KMS-11 (cell line): ENCODE measurements at regions not wholly inside any gene's neighbourhood (a gene's known extent, or its start where the extent isn't known, plus 50 kb on each side); places are given as distances from the start of the nearest gene placed in this dataset.

Experiments used
- H2AFZ ChIP-seq: fragments of 200-600 bp; sonication (generic); 2 replicates; pipeline ENCODE4 v1.6.1; 2016; ENCODE audit warnings: antibody characterized with exemption, mixed run types, low read depth
- H3K27ac ChIP-seq: fragments of 200-600 bp; sonication (generic); 2 replicates; pipeline ENCODE4 v1.6.1; 2016; ENCODE audit warnings: mild to moderate bottlenecking, mixed run types
- H3K27me3 ChIP-seq: fragments of 200-600 bp; sonication (generic); 2 replicates; pipeline ENCODE4 v1.6.1; 2017; ENCODE audit warnings: mild to moderate bottlenecking, low read depth, mixed run types, moderate library complexity; ENCODE audit not compliant: insufficient read depth
- H3K36me3 ChIP-seq: fragments of 200-600 bp; sonication (generic); 2 replicates; pipeline ENCODE4 v1.6.1; 2017; ENCODE audit warnings: mild to moderate bottlenecking, mixed run types; ENCODE audit not compliant: insufficient read depth
- H3K4me1 ChIP-seq: fragments of 200-600 bp; sonication (generic); 2 replicates; pipeline ENCODE4 v1.6.1; 2016; ENCODE audit warnings: mild to moderate bottlenecking, low read depth, mixed run types; ENCODE audit not compliant: poor library complexity, severe bottlenecking
- H3K4me2 ChIP-seq: fragments of 200-600 bp; sonication (generic); 2 replicates; pipeline ENCODE4 v1.7.0; 2016; ENCODE audit warnings: mild to moderate bottlenecking, mixed run types
- H3K4me3 ChIP-seq: fragments of 200-600 bp; sonication (generic); IDR thresholded peaks from 2 replicates; pipeline ENCODE4 v1.6.1; 2017; ENCODE audit warnings: low read depth, low read length, mixed read lengths; ENCODE audit not compliant: insufficient read depth
- H3K79me2 ChIP-seq: fragments of 200-600 bp; sonication (generic); 2 replicates; pipeline ENCODE4 v1.6.1; 2016; ENCODE audit warnings: low read depth, mixed run types; ENCODE audit not compliant: insufficient read depth
- H3K9ac ChIP-seq: fragments of 200-600 bp; sonication (generic); 2 replicates; pipeline ENCODE4 v1.6.1; 2016; ENCODE audit warnings: mild to moderate bottlenecking, mixed run types
- H4K20me1 ChIP-seq: fragments of 200-600 bp; sonication (generic); 2 replicates; pipeline ENCODE4 v1.6.1; 2016; ENCODE audit warnings: mild to moderate bottlenecking, mixed run types; ENCODE audit not compliant: insufficient read depth
- CTCF ChIP-seq: fragments of 200-600 bp; sonication (generic); conservative IDR thresholded peaks from 2 replicates; pipeline ENCODE4 v1.6.1; 2017; ENCODE audit warnings: low read depth, mild to moderate bottlenecking, antibody characterized with exemption, low read length, moderate library complexity, mixed read lengths

GRCh38 chr2:144279165-144279564 lies 240.8 kb downstream of the ZEB2 start:
- H3K27ac ChIP-seq = no peak overlapping the region
- no peaks in the 10 kb centered on the region for H4K20me1 ChIP-seq
- no peaks in the 10 kb centered on the region for H3K36me3 ChIP-seq
- no peak overlapping the region for H3K4me2 ChIP-seq
- TF ChIP-seq CTCF = no peak
- H3K9ac ChIP-seq = no peak overlapping the region
- no peak overlapping the region for H2AFZ ChIP-seq
- H3K27me3 ChIP-seq = no peaks in the 10 kb centered on the region
- no peaks in the 10 kb centered on the region for H3K4me1 ChIP-seq
- no peak overlapping the region for H3K4me3 ChIP-seq
- no peaks in the 10 kb centered on the region for H3K79me2 ChIP-seq

GRCh38 chr2:144277622-144278354 lies 242.1 kb downstream of the ZEB2 start:
- Histone ChIP-seq H3K79me2 (no peaks in the 10 kb centered on the region), H3K9ac (no peak overlapping the region), H3K4me3 (no peak overlapping the region), H3K27ac (no peak overlapping the region), H3K36me3 (no peaks in the 10 kb centered on the region), H4K20me1 (no peaks in the 10 kb centered on the region), H3K4me2 (no peak overlapping the region), H2AFZ (no peak overlapping the region), H3K27me3 (no peaks in the 10 kb centered on the region), H3K4me1 (no peaks in the 10 kb centered on the region)
- no peak for TF ChIP-seq CTCF

- Histone ChIP-seq H3K27me3 (no peaks in the 10 kb centered on the region), H2AFZ (no peak overlapping the region), H3K9ac (no peak overlapping the region), H3K36me3 (no peaks in the 10 kb centered on the region), H3K4me1 (no peaks in the 10 kb centered on the region), H3K4me3 (no peak overlapping the region), H3K4me2 (no peak overlapping the region), H3K27ac (no peak overlapping the region), H3K79me2 (no peaks in the 10 kb centered on the region), H4K20me1 (no peaks in the 10 kb centered on the region)
- no peak for TF ChIP-seq CTCF
Observed at GRCh38 chr2:144275340-144275739, 244.6 kb downstream of the ZEB2 start.

- Histone ChIP-seq H4K20me1 (no peaks in the 10 kb centered on the region), H2AFZ (no peak overlapping the region), H3K36me3 (no peaks in the 10 kb centered on the region), H3K9ac (no peak overlapping the region), H3K79me2 (no peaks in the 10 kb centered on the region), H3K27ac (no peak overlapping the region), H3K4me2 (no peak overlapping the region), H3K4me1 (no peaks in the 10 kb centered on the region), H3K27me3 (no peaks in the 10 kb centered on the region), H3K4me3 (no peak overlapping the region)
- no peak for TF ChIP-seq CTCF
Observed at GRCh38 chr2:144274131-144274530, 245.8 kb downstream of the ZEB2 start.
